Omental fat pad (tissue), 3 donors: ENCODE measurements at regions not wholly inside any gene's neighbourhood (a gene's known extent, or its start where the extent isn't known, plus 50 kb on each side); places are given as distances from the start of the nearest gene placed in this dataset.

Experiments
- ATAC-seq: fragments of 150-250 bp; one replicate; pipeline ENCODE4 v1.9.1; 2016; ENCODE audit warnings: mild to moderate bottlenecking, moderate library complexity; ENCODE audit not compliant: low FRiP score
- DNase-seq: peaks from one replicate; pipeline ENCODE4 v3.0.0-alpha.2; 2019; ENCODE audit warnings: low spot score
- CTCF ChIP-seq, 3 donors: fragments of 450-650 bp; IDR thresholded peaks; one replicate each; pipeline ENCODE4 v1.5.1; 2016 to 2017; ENCODE audit warnings: antibody characterized with exemption in 3 of 3, mild to moderate bottlenecking in 3 of 3, moderate library complexity in 2 of 3

- ATAC-seq (no peak), DNase-seq (no peak)
- TF ChIP-seq CTCF (IDR thresholded peaks at IDR 0.05): no peak
These were observed 334.1 kb upstream of the CD180 start for GRCh38 chr5:67530609-67531255.

- ATAC-seq (no peak), DNase-seq (no peak)
- no peak for TF ChIP-seq CTCF (IDR thresholded peaks at IDR 0.05)
These were observed 332.4 kb upstream of the CD180 start for GRCh38 chr5:67528953-67529352.

GRCh38 chr5:67526793-67527192 is 330.2 kb upstream of the CD180 start:
- TF ChIP-seq CTCF (IDR thresholded peaks at IDR 0.05): no peak
- no peak for DNase-seq
- no peak for ATAC-seq

- no peak for DNase-seq
- TF ChIP-seq CTCF (IDR thresholded peaks at IDR 0.05): no peak
- ATAC-seq: no peak
These were observed 323.7 kb upstream of the CD180 start for GRCh38 chr5:67520161-67520908.

GRCh38 chr5:67518227-67518626 is 321.6 kb upstream of the CD180 start:
- DNase-seq (no peak), ATAC-seq (no peak)
- no peak for TF ChIP-seq CTCF (IDR thresholded peaks at IDR 0.05)

- ATAC-seq (peak; percentile 90), DNase-seq (no peak)
- TF ChIP-seq CTCF (IDR thresholded peaks at IDR 0.05): no peak
These were observed 320.5 kb upstream of the CD180 start for GRCh38 chr5:67516948-67517565.
